Right cardiac atrium (tissue), 5 donors: ENCODE measurements at regions not wholly inside any gene's neighbourhood (a gene's known extent, or its start where the extent isn't known, plus 50 kb on each side); places are given as distances from the start of the nearest gene placed in this dataset.

Source experiments
- ATAC-seq, 2 donors: fragments of 200-7000 bp; cut with Tn5 transposase; one replicate each; pipeline versions ENCODE4 v1.8.0 to v1.9.1; 2020; ENCODE audit warnings: moderate library complexity in 2 of 2, mild to moderate bottlenecking in 1 of 2
- DNase-seq, 3 donors: peaks; one replicate each; pipeline ENCODE4 v3.0.0-alpha.2; 2020
- H3K27ac ChIP-seq: one replicate; pipeline ENCODE4 v1.5.1; 2013; ENCODE audit warnings: mild to moderate bottlenecking, low read length, control low read depth, moderate library complexity
- H3K27me3 ChIP-seq: one replicate; pipeline ENCODE4 v1.6.1; 2013; ENCODE audit not compliant: control insufficient read depth, insufficient read depth
- H3K4me1 ChIP-seq: one replicate; pipeline ENCODE4 v1.6.1; 2013; ENCODE audit warnings: low read length; ENCODE audit not compliant: control insufficient read depth, insufficient read depth
- H3K4me3 ChIP-seq: one replicate; pipeline ENCODE4 v1.5.1; 2013; ENCODE audit warnings: low read length, control low read depth
- H3K9me3 ChIP-seq: one replicate; pipeline ENCODE4 v1.6.1; 2013; ENCODE audit warnings: low read length; ENCODE audit not compliant: control insufficient read depth
- WGBS: extraction: QIAGEN DNeasy Blood & Tissue Kit; methylation state at CpG from one replicate; pipeline ENCODE4 v1.1.7; 2013; 5-methylcytosine and 5-hydroxymethylcytosine counted together
- intact Hi-C, 4 donors: fragments of 100-400 bp; cut with DNase I; formaldehyde crosslinking; loops; one replicate each; pipeline versions ENCODE4 v1.11.0 to v1.14.0; 2022 to 2023
- donor health status: healthy with polysubstance abuse.
- donor health status: DM: no; HTN: yes; CAD: no.
- donor health status: DM: no; HTN: no; CAD: no.
- donor health status: DM: no; HTN: yes; CAD: no; lungs with severe emphysema.
- donor health status: DM: yes; HTN: yes; CAD: no.

GRCh38 chr14:37901978-37902377 is 305.7 kb upstream of the SSTR1 start:
- DNase-seq (peak; percentile 41 to 63 (median 48)), ATAC-seq (peak; percentile 64 to 91)
- H3K4me1 ChIP-seq, result peaks cover 1% of the 10 kb centered on the region
- H3K9me3 ChIP-seq, result no peaks in the 10 kb centered on the region
- no peaks in the 10 kb centered on the region for H3K27me3 ChIP-seq
- no peak overlapping the region for H3K4me3 ChIP-seq
- 39% methylated on average over 6 of the region's 6 CpGs for WGBS
- intact Hi-C loops, result loop anchor here in 3 of 4 donors (5.0 to 10.0 kb wide), 2 partner anchors 963 to 970 kb away; no protein-coding TSS in a partner anchor
- H3K27ac ChIP-seq, result no peak overlapping the region

DNA sequence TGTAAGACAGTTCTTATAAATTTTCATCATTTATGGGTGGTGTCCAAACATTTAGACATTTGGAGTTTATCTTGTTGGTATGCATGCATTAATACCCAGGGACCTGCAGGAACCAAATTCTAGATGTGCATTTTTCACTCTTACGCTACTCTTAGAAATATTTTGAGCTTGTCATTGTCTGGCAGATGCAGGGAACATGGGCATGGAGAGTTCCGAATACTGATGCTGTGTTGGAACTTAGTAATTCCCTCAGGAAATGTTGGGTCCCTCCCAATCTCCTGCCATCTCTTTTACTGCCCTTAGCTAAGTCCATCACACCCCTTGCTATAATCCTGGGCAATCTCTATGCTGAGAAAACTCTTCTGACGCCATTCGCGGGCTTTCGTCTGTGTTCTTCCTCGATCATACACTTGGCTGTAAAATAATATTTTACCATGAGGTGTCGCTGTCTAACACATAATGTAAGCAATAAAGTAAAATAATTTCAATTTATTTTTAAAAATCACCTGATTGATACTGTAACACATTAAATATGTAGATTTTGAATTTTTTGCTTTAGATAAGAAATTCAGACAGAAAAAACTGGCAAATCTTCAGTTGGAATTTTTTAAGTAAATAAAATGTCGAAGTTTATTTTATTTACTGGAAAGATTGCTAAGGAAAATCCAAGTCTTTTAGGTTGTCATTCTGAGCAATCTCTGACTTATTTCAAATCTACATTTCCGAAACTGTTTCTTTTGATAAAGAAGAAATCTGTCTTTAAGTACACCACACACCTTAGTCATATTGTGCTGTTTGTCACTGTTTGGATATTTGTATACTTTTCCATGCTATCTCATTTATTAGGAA is 304.1 kb upstream of the SSTR1 start:
- H3K27ac ChIP-seq, result no peak overlapping the region
- ATAC-seq, result peak in 1 of 2 donors; percentile 53
- WGBS, result 28% methylated on average over 10 of the region's 10 CpGs
- H3K9me3 ChIP-seq, result no peaks in the 10 kb centered on the region
- intact Hi-C loops, result loop anchor here in 3 of 4 donors (5.0 to 10.0 kb wide), 2 partner anchors 961 to 969 kb away; no protein-coding TSS in a partner anchor
- no peak for DNase-seq
- H3K4me1 ChIP-seq, result peaks cover 1% of the 10 kb centered on the region
- no peak overlapping the region for H3K4me3 ChIP-seq
- no peaks in the 10 kb centered on the region for H3K27me3 ChIP-seq

- Histone ChIP-seq H3K9me3 (no peaks in the 10 kb centered on the region), H3K27ac (no peak overlapping the region), H3K4me3 (no peak overlapping the region), H3K4me1 (no peaks in the 10 kb centered on the region), H3K27me3 (no peaks in the 10 kb centered on the region)
- intact Hi-C loops, result no loop called here
- WGBS, result 91% methylated on average over 2 of the region's 2 CpGs
- ATAC-seq, result no peak
- DNase-seq, result no peak
These were observed 283.1 kb upstream of the SSTR1 start for GRCh38 chr14:37924622-37925021.

DNA sequence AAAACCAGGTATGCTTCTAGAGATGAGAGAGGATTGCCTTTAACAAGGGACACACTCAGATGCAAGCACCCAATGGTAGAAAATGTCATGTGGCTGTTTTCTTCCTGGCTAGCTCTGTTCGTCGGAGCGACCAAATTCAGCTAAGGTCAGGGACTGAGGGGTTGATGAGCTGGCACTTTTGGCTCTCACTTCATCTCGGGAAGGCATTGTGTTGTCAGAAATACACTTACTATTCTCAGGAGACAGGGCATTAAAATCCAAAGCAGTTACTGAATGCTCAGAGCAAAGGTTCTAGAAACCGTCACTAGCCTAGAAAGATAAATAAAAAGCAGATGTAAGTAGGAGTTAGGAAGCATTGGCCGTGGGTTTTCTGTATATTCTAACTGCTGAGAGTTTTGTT is 275.7 kb upstream of the SSTR1 start:
- intact Hi-C loops, result no loop called here
- no peaks in the 10 kb centered on the region for H3K27me3 ChIP-seq
- H3K4me3 ChIP-seq, result no peak overlapping the region
- ATAC-seq (no peak), DNase-seq (no peak)
- no peak overlapping the region for H3K27ac ChIP-seq
- WGBS, result 60% methylated on average over 6 of the region's 6 CpGs
- no peaks in the 10 kb centered on the region for H3K9me3 ChIP-seq
- H3K4me1 ChIP-seq, result no peaks in the 10 kb centered on the region

- no peak for ATAC-seq
- Histone ChIP-seq H3K27me3 (no peaks in the 10 kb centered on the region), H3K4me1 (no peaks in the 10 kb centered on the region), H3K27ac (no peak overlapping the region), H3K4me3 (no peak overlapping the region), H3K9me3 (no peaks in the 10 kb centered on the region)
- 68% methylated on average over 5 of the region's 5 CpGs for WGBS
- intact Hi-C loops, result no loop called here
- DNase-seq, result peak in 1 of 3 donors; percentile 5
These were observed 275.2 kb upstream of the SSTR1 start for GRCh38 chr14:37932481-37932880.

GRCh38 chr14:37936971-37937370 is 270.7 kb upstream of the SSTR1 start:
- WGBS, result 71% methylated on average over 2 of the region's 2 CpGs
- no peaks in the 10 kb centered on the region for H3K4me1 ChIP-seq
- no peak for DNase-seq
- H3K27ac ChIP-seq, result no peak overlapping the region
- H3K4me3 ChIP-seq, result no peak overlapping the region
- ATAC-seq, result no peak
- intact Hi-C loops, result no loop called here
- no peaks in the 10 kb centered on the region for H3K9me3 ChIP-seq
- no peaks in the 10 kb centered on the region for H3K27me3 ChIP-seq

GRCh38 chr14:37939442-37940028 is 268.2 kb upstream of the SSTR1 start:
- no peaks in the 10 kb centered on the region for H3K27me3 ChIP-seq
- ATAC-seq (no peak), DNase-seq (no peak)
- intact Hi-C loops, result no loop called here
- WGBS, result 75% methylated on average over 6 of the region's 6 CpGs
- H3K4me3 ChIP-seq, result no peak overlapping the region
- H3K4me1 ChIP-seq, result no peaks in the 10 kb centered on the region
- H3K27ac ChIP-seq, result no peak overlapping the region
- no peaks in the 10 kb centered on the region for H3K9me3 ChIP-seq

- intact Hi-C loops, result no loop called here
- Histone ChIP-seq H3K27me3 (no peaks in the 10 kb centered on the region), H3K4me1 (no peaks in the 10 kb centered on the region), H3K27ac (no peak overlapping the region), H3K4me3 (no peak overlapping the region), H3K9me3 (no peaks in the 10 kb centered on the region)
- ATAC-seq (no peak), DNase-seq (no peak)
- WGBS, result 64% methylated on average over 3 of the region's 3 CpGs
These were observed 261.7 kb upstream of the SSTR1 start for GRCh38 chr14:37945959-37946358.

DNA sequence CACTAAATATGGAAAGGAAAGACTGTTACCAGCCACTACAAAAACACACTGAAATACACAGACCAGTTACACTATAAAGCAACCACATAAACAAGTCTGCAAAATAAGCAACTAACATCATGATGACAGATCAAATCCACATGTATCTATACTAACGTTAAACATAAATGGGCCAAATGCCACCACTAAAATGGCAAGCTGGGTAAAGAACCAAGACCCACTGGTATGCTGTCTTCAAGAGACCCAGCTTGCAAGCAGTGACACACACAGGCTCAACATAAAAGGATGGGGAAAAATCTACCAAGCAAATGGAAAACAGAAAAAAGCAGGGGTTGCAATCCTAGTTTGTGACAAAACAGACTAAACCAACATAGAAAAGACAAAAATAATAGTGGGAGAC is 260.9 kb upstream of the SSTR1 start:
- DNase-seq (no peak), ATAC-seq (no peak)
- intact Hi-C loops, result no loop called here
- no peak overlapping the region for H3K4me3 ChIP-seq
- WGBS, result 85% methylated on average over 1 of the region's 1 CpG
- no peaks in the 10 kb centered on the region for H3K4me1 ChIP-seq
- H3K9me3 ChIP-seq, result no peaks in the 10 kb centered on the region
- no peak overlapping the region for H3K27ac ChIP-seq
- H3K27me3 ChIP-seq, result no peaks in the 10 kb centered on the region

DNA sequence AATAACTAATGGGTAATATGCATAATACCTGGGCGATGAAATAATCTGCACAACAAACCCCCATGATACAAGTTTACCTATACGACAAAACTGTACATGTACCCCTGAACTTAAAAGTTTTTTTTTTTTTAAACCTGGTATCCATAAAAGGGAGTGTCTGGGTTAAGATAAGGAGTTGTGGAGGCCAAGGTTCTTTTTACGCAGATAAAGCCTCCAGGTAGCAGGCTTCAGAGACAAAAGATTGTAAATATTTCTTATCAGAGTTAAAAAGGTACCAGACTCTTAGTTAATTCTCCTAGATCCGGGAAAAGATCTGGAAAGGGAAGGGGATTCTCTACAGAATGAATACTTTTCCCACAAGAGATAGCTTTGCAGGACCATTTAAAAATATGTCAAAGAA is 259.4 kb upstream of the SSTR1 start:
- no peak overlapping the region for H3K4me3 ChIP-seq
- H3K4me1 ChIP-seq, result no peaks in the 10 kb centered on the region
- no peaks in the 10 kb centered on the region for H3K27me3 ChIP-seq
- ATAC-seq (no peak), DNase-seq (no peak)
- intact Hi-C loops, result no loop called here
- 76% methylated on average over 4 of the region's 4 CpGs for WGBS
- H3K27ac ChIP-seq, result no peak overlapping the region
- no peaks in the 10 kb centered on the region for H3K9me3 ChIP-seq

- Histone ChIP-seq H3K27ac (no peak overlapping the region), H3K27me3 (no peaks in the 10 kb centered on the region), H3K9me3 (no peaks in the 10 kb centered on the region), H3K4me1 (no peaks in the 10 kb centered on the region), H3K4me3 (no peak overlapping the region)
- DNase-seq, result no peak
- intact Hi-C loops, result no loop called here
- WGBS, result 68% methylated on average over 3 of the region's 3 CpGs
- ATAC-seq, result no peak
These were observed 239.0 kb upstream of the SSTR1 start for GRCh38 chr14:37968664-37969240.
